PC-9 (cell line): ENCODE measurements at regions not wholly inside any gene's neighbourhood (a gene's known extent, or its start where the extent isn't known, plus 50 kb on each side); places are given as distances from the start of the nearest gene placed in this dataset.
A peak's percentile ranks its signal among the peaks of the same experiment; 100 is the strongest.

Experiments used
- BruUV-seq: library from RNA; stranded (reverse); fragments of 400-500 nt; replicated peaks from 2 replicates; lab custom pipeline; 2021; lab: Mats Ljungman, UMichigan
- CTCF ChIA-PET: fragments of 300-600 bp; sonication (Branson Sonifier 250); formaldehyde crosslinking; loops from one replicate; lab custom pipeline; 2022; ENCODE audit warnings: antibody characterized with exemption; lab: Charles Lee
- POLR2A ChIA-PET: fragments of 300-600 bp; sonication (Branson Sonifier 250); formaldehyde crosslinking; loops from one replicate; lab custom pipeline; 2022; ENCODE audit warnings: antibody characterized with exemption; ENCODE audit not compliant: unreplicated experiment; lab: Charles Lee
- DNase-seq, 2 experiments: peaks; one replicate each; pipeline versions ENCODE4 v3.0.0 to v3.0.0-alpha.2; 2015 to 2022; ENCODE audit warnings: mixed read lengths in 1 of 2
- H2AFZ ChIP-seq: fragments of 200-600 bp; sonication (generic); 2 replicates; pipeline ENCODE4 v1.8.1; 2017; ENCODE audit warnings: antibody characterized with exemption
- H3F3A ChIP-seq: fragments of 200-600 bp; sonication (generic); 2 replicates; pipeline ENCODE4 v1.8.1; 2017; ENCODE audit warnings: antibody characterized with exemption, mild to moderate bottlenecking, low read depth; ENCODE audit not compliant: insufficient read depth
- H3K27ac ChIP-seq: fragments of 200-600 bp; sonication (generic); 2 replicates; pipeline ENCODE4 v1.6.1; 2016; ENCODE audit warnings: mixed run types
- H3K27me3 ChIP-seq: fragments of 200-600 bp; sonication (generic); 2 replicates; pipeline ENCODE4 v1.6.1; 2016; ENCODE audit warnings: low read depth, mixed run types; ENCODE audit not compliant: insufficient read depth
- H3K36me3 ChIP-seq: fragments of 200-600 bp; sonication (generic); 2 replicates; pipeline ENCODE4 v1.6.1; 2016; ENCODE audit warnings: low read depth, mixed run types
- H3K4me1 ChIP-seq: fragments of 200-600 bp; sonication (generic); replicated peaks from 2 replicates; pipeline ENCODE4 v1.6.1; 2016; ENCODE audit warnings: mixed run types; ENCODE audit not compliant: insufficient read depth
- H3K4me2 ChIP-seq: fragments of 200-600 bp; sonication (generic); 2 replicates; pipeline ENCODE4 v1.6.1; 2017; ENCODE audit warnings: mixed run types
- H3K4me3 ChIP-seq: fragments of 200-600 bp; sonication (generic); 2 replicates; pipeline ENCODE4 v1.6.1; 2016; ENCODE audit warnings: mixed run types
- H3K79me2 ChIP-seq: fragments of 200-600 bp; sonication (generic); 2 replicates; pipeline ENCODE4 v1.6.1; 2017; ENCODE audit warnings: low read depth, mixed run types
- H3K9me2 ChIP-seq: fragments of 200-600 bp; sonication (generic); 2 replicates; pipeline ENCODE4 v1.8.1; 2017; ENCODE audit warnings: mild to moderate bottlenecking; ENCODE audit not compliant: insufficient read depth
- H3K9me3 ChIP-seq: fragments of 200-600 bp; sonication (generic); 2 replicates; pipeline ENCODE4 v1.8.1; 2016; ENCODE audit warnings: low read depth; ENCODE audit not compliant: insufficient read depth
- H4K20me1 ChIP-seq: fragments of 200-600 bp; sonication (generic); 2 replicates; pipeline ENCODE4 v1.8.1; 2017; ENCODE audit not compliant: insufficient read depth
- EZH2 ChIP-seq: fragments of 200-600 bp; sonication (generic); IDR thresholded peaks from 2 replicates; pipeline ENCODE4 v1.8.0; 2017; ENCODE audit warnings: antibody characterized with exemption, low read depth
- intact Hi-C: fragments of 100-400 bp; cut with micrococcal nuclease; formaldehyde crosslinking; loops from one replicate; pipeline ENCODE4 v1.10.0; 2022; ENCODE audit not compliant: unreplicated experiment
- TF ChIP-seq, protein P1 (sequence below): fragments of 200-600 bp; sonication (generic); conservative IDR thresholded peaks from 2 replicates; pipeline ENCODE4 v1.6.1; 2017; ENCODE audit warnings: mixed run types, antibody characterized with exemption, mild to moderate bottlenecking, moderate library complexity

DNA sequence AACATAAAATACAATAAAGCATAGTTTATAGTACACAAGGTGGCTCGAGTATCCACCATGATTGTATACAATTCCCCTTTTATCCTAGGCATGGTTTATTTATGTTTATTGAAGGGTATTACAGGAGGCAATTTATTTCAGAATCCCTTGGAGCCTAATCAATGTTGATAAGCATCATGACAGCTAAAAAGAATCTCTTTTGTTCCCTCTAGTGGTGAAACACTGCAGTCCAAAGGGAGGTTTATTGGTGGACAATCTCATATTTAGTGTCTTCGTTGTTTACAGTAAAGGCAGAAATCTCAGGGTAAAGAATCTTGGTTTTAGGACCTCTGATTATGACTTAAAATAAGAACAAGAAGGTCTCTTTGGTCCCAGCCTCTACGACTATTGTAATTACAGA is 1712.5 kb downstream of the C4orf33 start:
- Histone ChIP-seq H2AFZ (no peak overlapping the region), H3K27ac (no peak overlapping the region), H3K4me3 (no peak overlapping the region), H3K4me1 (no peaks in the 10 kb centered on the region), H3K9me3 (no peaks in the 10 kb centered on the region), H3K9me2 (no peaks in the 10 kb centered on the region), H3K27me3 (no peaks in the 10 kb centered on the region), H3F3A (no peaks in the 10 kb centered on the region), H3K4me2 (no peak overlapping the region), H3K36me3 (no peaks in the 10 kb centered on the region), H4K20me1 (no peaks in the 10 kb centered on the region), H3K79me2 (no peaks in the 10 kb centered on the region)
- ChIA-PET CTCF (no interaction called here), POLR2A (interaction anchor here (0.7 kb wide), 1 partner anchor 10 kb away, joined by 3 read pairs; no protein-coding TSS in a partner anchor)
- intact Hi-C loops: loop anchor here (10.0 kb wide), 1 partner anchor 244 kb away; no protein-coding TSS in a partner anchor
- no TSS peak for BruUV-seq
- no peak for TF ChIP-seq EZH2
- TF ChIP-seq, protein P1, sequence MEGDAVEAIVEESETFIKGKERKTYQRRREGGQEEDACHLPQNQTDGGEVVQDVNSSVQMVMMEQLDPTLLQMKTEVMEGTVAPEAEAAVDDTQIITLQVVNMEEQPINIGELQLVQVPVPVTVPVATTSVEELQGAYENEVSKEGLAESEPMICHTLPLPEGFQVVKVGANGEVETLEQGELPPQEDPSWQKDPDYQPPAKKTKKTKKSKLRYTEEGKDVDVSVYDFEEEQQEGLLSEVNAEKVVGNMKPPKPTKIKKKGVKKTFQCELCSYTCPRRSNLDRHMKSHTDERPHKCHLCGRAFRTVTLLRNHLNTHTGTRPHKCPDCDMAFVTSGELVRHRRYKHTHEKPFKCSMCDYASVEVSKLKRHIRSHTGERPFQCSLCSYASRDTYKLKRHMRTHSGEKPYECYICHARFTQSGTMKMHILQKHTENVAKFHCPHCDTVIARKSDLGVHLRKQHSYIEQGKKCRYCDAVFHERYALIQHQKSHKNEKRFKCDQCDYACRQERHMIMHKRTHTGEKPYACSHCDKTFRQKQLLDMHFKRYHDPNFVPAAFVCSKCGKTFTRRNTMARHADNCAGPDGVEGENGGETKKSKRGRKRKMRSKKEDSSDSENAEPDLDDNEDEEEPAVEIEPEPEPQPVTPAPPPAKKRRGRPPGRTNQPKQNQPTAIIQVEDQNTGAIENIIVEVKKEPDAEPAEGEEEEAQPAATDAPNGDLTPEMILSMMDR: peak; percentile 57
- no peak for DNase-seq

DNA sequence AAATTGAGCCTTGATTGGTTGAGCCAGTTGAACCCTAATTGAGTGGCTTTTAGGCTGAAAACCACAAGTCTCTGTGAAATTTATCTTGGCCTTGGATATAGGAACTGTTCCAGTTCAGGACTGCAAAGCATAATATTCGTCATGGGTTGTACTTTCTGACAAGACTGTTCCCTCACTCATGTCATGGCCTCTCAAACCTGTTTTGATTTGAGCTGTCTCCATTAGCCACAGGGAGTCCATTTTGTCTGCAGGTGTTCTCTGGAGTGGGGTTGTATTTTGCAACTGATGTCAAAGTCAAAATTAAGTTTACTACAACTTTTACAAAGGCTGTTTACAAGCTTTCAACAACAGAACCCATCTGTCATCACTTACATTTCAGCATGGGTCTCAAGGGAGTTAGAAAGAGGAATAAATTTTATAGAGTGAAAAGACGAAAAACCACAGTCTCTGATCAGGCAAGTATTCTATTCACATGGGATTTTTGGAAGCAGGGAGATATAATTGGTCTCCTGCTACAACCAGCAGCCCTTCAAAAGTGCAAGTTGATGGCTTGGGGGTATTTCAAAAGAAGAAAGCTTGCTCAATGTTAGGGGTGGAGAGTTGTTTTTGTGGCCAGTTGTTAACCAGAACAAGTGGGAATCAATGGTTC is 1716.3 kb downstream of the C4orf33 start:
- H3K27ac ChIP-seq: no peak overlapping the region
- no peaks in the 10 kb centered on the region for H3F3A ChIP-seq
- H3K4me3 ChIP-seq: no peak overlapping the region
- no peaks in the 10 kb centered on the region for H3K79me2 ChIP-seq
- H2AFZ ChIP-seq: no peak overlapping the region
- no peaks in the 10 kb centered on the region for H3K9me3 ChIP-seq
- no TSS peak for BruUV-seq
- no peaks in the 10 kb centered on the region for H3K9me2 ChIP-seq
- ChIA-PET CTCF (no interaction called here), POLR2A (no interaction called here)
- no peaks in the 10 kb centered on the region for H3K36me3 ChIP-seq
- intact Hi-C loops: no loop called here
- TF ChIP-seq, protein P1: no peak
- TF ChIP-seq EZH2: no peak
- H3K4me2 ChIP-seq: no peak overlapping the region
- H4K20me1 ChIP-seq: no peaks in the 10 kb centered on the region
- H3K4me1 ChIP-seq: no peaks in the 10 kb centered on the region
- H3K27me3 ChIP-seq: no peaks in the 10 kb centered on the region
- DNase-seq: no peak

DNA sequence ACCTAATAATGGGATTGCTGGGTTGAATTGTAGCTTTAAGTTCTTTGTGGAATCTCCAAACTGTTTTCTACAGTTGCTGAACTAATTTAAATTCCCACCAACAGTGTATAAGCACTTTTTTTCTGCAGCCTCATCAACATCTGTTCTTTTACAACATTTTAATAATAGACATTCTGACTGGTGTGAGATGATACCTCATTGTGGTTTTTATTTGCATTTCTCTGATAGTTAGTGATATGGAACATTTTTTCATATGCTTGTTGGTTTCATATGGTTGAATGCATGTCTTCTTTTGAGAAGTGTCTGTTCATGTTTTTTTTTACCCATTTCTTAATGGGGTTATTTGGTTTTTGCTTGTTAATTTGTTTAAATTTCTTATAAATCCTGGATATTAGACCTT is 1718.9 kb downstream of the C4orf33 start:
- H3K4me3 ChIP-seq: no peak overlapping the region
- H3K9me2 ChIP-seq: no peaks in the 10 kb centered on the region
- H2AFZ ChIP-seq: no peak overlapping the region
- no peaks in the 10 kb centered on the region for H3K79me2 ChIP-seq
- DNase-seq: no peak
- no TSS peak for BruUV-seq
- ChIA-PET CTCF (no interaction called here), POLR2A (no interaction called here)
- no peak overlapping the region for H3K4me2 ChIP-seq
- no peaks in the 10 kb centered on the region for H4K20me1 ChIP-seq
- no peak overlapping the region for H3K27ac ChIP-seq
- intact Hi-C loops: no loop called here
- H3K36me3 ChIP-seq: no peaks in the 10 kb centered on the region
- no peaks in the 10 kb centered on the region for H3F3A ChIP-seq
- no peaks in the 10 kb centered on the region for H3K9me3 ChIP-seq
- no peaks in the 10 kb centered on the region for H3K27me3 ChIP-seq
- no peaks in the 10 kb centered on the region for H3K4me1 ChIP-seq
- TF ChIP-seq, protein P1: no peak
- no peak for TF ChIP-seq EZH2
